ENCODE measurements at regions not wholly inside any gene's neighbourhood (a gene's known extent, or its start where the extent isn't known, plus 50 kb on each side); places are given as distances from the start of the nearest gene placed in this dataset.
A peak's percentile ranks its signal among the peaks of the same experiment; 100 is the strongest.

DNA sequence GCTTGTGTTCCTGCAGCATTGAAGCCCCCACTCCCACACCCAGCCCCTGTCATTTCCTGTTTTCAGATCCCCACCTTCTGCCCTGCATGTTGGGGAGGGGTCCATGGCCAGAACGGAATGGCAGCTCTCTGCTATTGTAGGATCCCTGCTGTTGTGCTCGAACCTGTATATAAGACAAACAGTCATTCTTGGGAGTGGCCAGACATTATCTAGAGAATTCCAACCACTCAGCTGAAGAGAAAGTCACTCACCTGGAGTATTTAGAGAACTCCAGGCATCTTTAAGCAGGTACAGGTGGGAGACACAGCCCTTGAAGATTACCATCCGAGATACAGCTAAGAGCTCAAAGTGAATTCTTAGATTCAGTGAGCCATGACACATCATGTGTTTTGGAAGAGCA, 96.1 kb downstream of the C9orf152 start:
- no peak for DNase-seq
- ATAC-seq: peak in 1 of 2 donors; percentile 54

GRCh38 chr9:110112792-110113191, 95.2 kb downstream of the C9orf152 start:
- TF ChIP-seq, protein P1, sequence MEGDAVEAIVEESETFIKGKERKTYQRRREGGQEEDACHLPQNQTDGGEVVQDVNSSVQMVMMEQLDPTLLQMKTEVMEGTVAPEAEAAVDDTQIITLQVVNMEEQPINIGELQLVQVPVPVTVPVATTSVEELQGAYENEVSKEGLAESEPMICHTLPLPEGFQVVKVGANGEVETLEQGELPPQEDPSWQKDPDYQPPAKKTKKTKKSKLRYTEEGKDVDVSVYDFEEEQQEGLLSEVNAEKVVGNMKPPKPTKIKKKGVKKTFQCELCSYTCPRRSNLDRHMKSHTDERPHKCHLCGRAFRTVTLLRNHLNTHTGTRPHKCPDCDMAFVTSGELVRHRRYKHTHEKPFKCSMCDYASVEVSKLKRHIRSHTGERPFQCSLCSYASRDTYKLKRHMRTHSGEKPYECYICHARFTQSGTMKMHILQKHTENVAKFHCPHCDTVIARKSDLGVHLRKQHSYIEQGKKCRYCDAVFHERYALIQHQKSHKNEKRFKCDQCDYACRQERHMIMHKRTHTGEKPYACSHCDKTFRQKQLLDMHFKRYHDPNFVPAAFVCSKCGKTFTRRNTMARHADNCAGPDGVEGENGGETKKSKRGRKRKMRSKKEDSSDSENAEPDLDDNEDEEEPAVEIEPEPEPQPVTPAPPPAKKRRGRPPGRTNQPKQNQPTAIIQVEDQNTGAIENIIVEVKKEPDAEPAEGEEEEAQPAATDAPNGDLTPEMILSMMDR (IDR thresholded peaks at IDR 0.05): no peak
- no peak overlapping the region for H3K4me3 ChIP-seq
- no peaks in the 10 kb centered on the region for H3K27me3 ChIP-seq (ENCODE audit: low read depth)
- DNase-seq (no peak), ATAC-seq (no peak)
- no peaks in the 10 kb centered on the region for H3K9me3 ChIP-seq
- H3K4me1 ChIP-seq: peaks cover 47% of the 10 kb centered on the region
- no peak overlapping the region for H3K27ac ChIP-seq
- intact Hi-C loops (cut with DNase I): no loop called here
- no peaks in the 10 kb centered on the region for H3K36me3 ChIP-seq

More for the DNA sequence above, 96.1 kb downstream of the C9orf152 start:
- H3K4me3 ChIP-seq: no peak overlapping the region
- no peaks in the 10 kb centered on the region for H3K27me3 ChIP-seq (ENCODE audit: low read depth)
- no peaks in the 10 kb centered on the region for H3K9me3 ChIP-seq
- peaks cover 44% of the 10 kb centered on the region for H3K4me1 ChIP-seq
- intact Hi-C loops (cut with DNase I): no loop called here
- no peak overlapping the region for H3K27ac ChIP-seq
- TF ChIP-seq, protein P1 (IDR thresholded peaks at IDR 0.05): no peak
- H3K36me3 ChIP-seq: no peaks in the 10 kb centered on the region

- Histone ChIP-seq H3K4me1 (peaks cover 47% of the 10 kb centered on the region), H3K9me3 (no peaks in the 10 kb centered on the region), H3K27ac (peak overlapping the region; percentile 46), H3K27me3 (ENCODE audit: low read depth) (no peaks in the 10 kb centered on the region), H3K36me3 (no peaks in the 10 kb centered on the region), H3K4me3 (no peak overlapping the region)
- TF ChIP-seq, protein P1 (IDR thresholded peaks at IDR 0.05): no peak
- DNase-seq (no peak), ATAC-seq (no peak)
- intact Hi-C loops (cut with DNase I): no loop called here
Observed at GRCh38 chr9:110114086-110114858, 93.7 kb downstream of the C9orf152 start.

GRCh38 chr9:110114859-110115201, 93.1 kb downstream of the C9orf152 start:
- TF ChIP-seq, protein P1 (IDR thresholded peaks at IDR 0.05): no peak
- peak in 1 of 2 donors; percentile 13 for ATAC-seq
- no peaks in the 10 kb centered on the region for H3K36me3 ChIP-seq
- intact Hi-C loops (cut with DNase I): no loop called here
- no peaks in the 10 kb centered on the region for H3K27me3 ChIP-seq (ENCODE audit: low read depth)
- H3K4me3 ChIP-seq: no peak overlapping the region
- H3K4me1 ChIP-seq: peaks cover 47% of the 10 kb centered on the region
- H3K9me3 ChIP-seq: no peaks in the 10 kb centered on the region
- H3K27ac ChIP-seq: peak overlapping the region; percentile 46
- DNase-seq: no peak

DNA sequence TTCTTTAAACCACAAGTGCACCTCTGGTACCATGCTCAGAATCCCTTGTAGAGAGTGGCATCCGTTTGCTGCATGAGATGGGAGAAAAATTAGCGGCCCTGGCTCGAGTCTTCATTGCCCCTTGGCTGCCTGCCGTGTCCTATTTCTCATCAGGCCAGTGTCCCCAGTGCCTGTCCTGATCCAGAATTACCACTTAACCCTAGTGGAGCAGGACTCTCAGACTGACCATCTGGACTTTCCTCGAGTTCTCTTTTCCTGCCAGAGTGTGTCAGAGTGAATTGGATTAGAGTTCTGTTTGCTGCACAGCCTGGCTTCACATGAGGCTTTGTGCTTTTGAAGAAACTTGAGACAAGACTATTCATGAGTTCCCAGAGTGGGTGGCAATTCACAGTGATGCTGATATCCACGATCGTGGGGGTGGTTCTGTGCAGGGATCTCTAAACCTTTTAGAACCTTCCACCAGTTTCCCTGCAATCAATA, 92.6 kb downstream of the C9orf152 start:
- TF ChIP-seq, protein P1 (IDR thresholded peaks at IDR 0.05): no peak
- no peak overlapping the region for H3K4me3 ChIP-seq
- intact Hi-C loops (cut with DNase I): no loop called here
- peaks cover 47% of the 10 kb centered on the region for H3K4me1 ChIP-seq
- DNase-seq (no peak), ATAC-seq (peak; percentile 29 to 31)
- no peaks in the 10 kb centered on the region for H3K36me3 ChIP-seq
- peak overlapping the region; percentile 46 for H3K27ac ChIP-seq
- H3K9me3 ChIP-seq: no peaks in the 10 kb centered on the region
- no peaks in the 10 kb centered on the region for H3K27me3 ChIP-seq (ENCODE audit: low read depth)
